T-cell (primary cell): ENCODE measurements at regions not wholly inside any gene's neighbourhood (a gene's known extent, or its start where the extent isn't known, plus 50 kb on each side); places are given as distances from the start of the nearest gene placed in this dataset.

Experiments used
- ATAC-seq, 4 experiments: fragments of 200-7000 bp in 3 of 4; fragments of 150-1000 bp in 1 of 4; cut with Tn5 transposase; replicated peaks in 1 of 4; 1 replicate in 3 of 4; 2 replicates in 1 of 4; pipeline ENCODE4 v1.10.0; 2021; ENCODE audit warnings: moderate library complexity in 3 of 4, mild to moderate bottlenecking in 2 of 4, moderate number of reproducible peaks in 1 of 4
- CTCF ChIA-PET, 2 donors: fragments of 300-600 bp; sonication (Branson Sonifier 250); formaldehyde crosslinking; loops; one replicate each; lab custom pipeline; 2022; ENCODE audit warnings: antibody characterized with exemption in 2 of 2; lab: Charles Lee
- POLR2A ChIA-PET, 2 donors: fragments of 300-600 bp; sonication (Branson Sonifier 250); formaldehyde crosslinking; loops; one replicate each; lab custom pipeline; 2022; ENCODE audit warnings: antibody characterized with exemption in 2 of 2; lab: Charles Lee
- DNase-seq, 35 experiments: peaks; one replicate each; pipeline versions ENCODE4 v3.0.0 to v3.0.0-alpha.2; 2013 to 2023
- H3K27ac ChIP-seq: one replicate; pipeline ENCODE4 v1.5.1; 2013; ENCODE audit warnings: low read length
- H3K27me3 ChIP-seq, 2 experiments: replicated peaks in 1 of 2; 1 replicate in 1 of 2; 2 replicates in 1 of 2; pipeline versions ENCODE4 v1.6.1 to v1.7.0; 2013; ENCODE audit warnings: low read length in 1 of 2, mixed read lengths in 1 of 2; ENCODE audit not compliant: control insufficient read depth in 2 of 2, insufficient read depth in 2 of 2; ENCODE audit errors: extremely low read depth in 1 of 2
- H3K36me3 ChIP-seq, 2 donors: 1 replicate in 1 of 2; 2 replicates in 1 of 2; pipeline versions ENCODE4 v1.6.1 to v1.7.0; 2013; ENCODE audit warnings: low read length in 1 of 2; ENCODE audit not compliant: control insufficient read depth in 2 of 2, insufficient read depth in 1 of 2; ENCODE audit errors: extremely low read depth in 1 of 2
- H3K4me1 ChIP-seq, 2 experiments: 1 replicate in 1 of 2; 2 replicates in 1 of 2; pipeline versions ENCODE4 v1.6.1 to v1.7.0; 2013; ENCODE audit warnings: low read length in 2 of 2, mixed read lengths in 1 of 2; ENCODE audit not compliant: insufficient read depth in 2 of 2, control insufficient read depth in 1 of 2; ENCODE audit errors: extremely low read depth in 1 of 2
- H3K4me3 ChIP-seq, 2 donors: 1 replicate in 1 of 2; 2 replicates in 1 of 2; pipeline versions ENCODE4 v1.5.1 to v1.7.0; 2013; ENCODE audit warnings: mild to moderate bottlenecking in 2 of 2, low read length in 1 of 2, moderate library complexity in 1 of 2; ENCODE audit not compliant: control insufficient read depth in 1 of 2; ENCODE audit errors: extremely low read depth in 1 of 2
- H3K9me3 ChIP-seq: 2 replicates; pipeline ENCODE4 v1.7.0; 2013
- H3K27ac Mint-ChIP-seq, 2 donors: one replicate each; pipeline ENCODE4 v1.8.0; 2020 to 2021; ENCODE audit warnings: mild to moderate bottlenecking in 2 of 2, mixed read lengths in 2 of 2
- H3K27me3 Mint-ChIP-seq, 2 donors: one replicate each; pipeline ENCODE4 v1.8.0; 2021 to 2022; ENCODE audit warnings: mixed read lengths in 2 of 2
- H3K36me3 Mint-ChIP-seq: one replicate; pipeline ENCODE4 v1.8.0; 2021; ENCODE audit warnings: mixed read lengths
- H3K4me1 Mint-ChIP-seq, 3 donors: one replicate each; pipeline ENCODE4 v1.8.0; 2020 to 2022; ENCODE audit warnings: mixed read lengths in 3 of 3, mild to moderate bottlenecking in 1 of 3
- H3K4me3 Mint-ChIP-seq, 3 donors: one replicate each; pipeline ENCODE4 v1.8.0; 2020 to 2022; ENCODE audit warnings: mild to moderate bottlenecking in 3 of 3, mixed read lengths in 3 of 3, moderate library complexity in 3 of 3
- H3K9me3 Mint-ChIP-seq, 3 donors: one replicate each; pipeline ENCODE4 v1.8.0; 2020 to 2022; ENCODE audit warnings: mixed read lengths in 3 of 3
- WGBS: methylation state at CpG from one replicate; pipeline ENCODE4 v1.1.5; 2013; ENCODE audit warnings: missing lambda C conversion rate; ENCODE audit not compliant: insufficient coverage; 5-methylcytosine and 5-hydroxymethylcytosine counted together

DNA sequence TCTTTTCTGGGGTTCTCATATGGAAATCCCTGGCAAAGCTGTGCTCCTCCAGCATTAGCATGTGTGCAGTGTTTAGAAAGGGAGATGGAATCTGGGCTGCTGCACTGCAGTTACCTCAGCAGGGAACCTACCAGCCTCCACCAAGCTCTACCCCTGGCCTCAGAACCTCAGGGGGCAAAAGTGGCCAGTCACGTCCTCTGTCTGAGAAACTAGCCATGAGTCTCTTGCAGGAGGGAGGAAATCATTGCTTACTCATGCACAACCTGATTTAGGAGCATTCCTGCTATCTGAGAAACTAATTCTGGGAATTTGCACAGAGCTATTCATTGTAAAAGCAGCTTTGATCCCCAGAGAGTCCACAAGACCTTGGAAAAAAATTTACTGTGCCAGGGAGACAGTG, 80.6 kb upstream of the IPO9 start:
- DNase-seq (no peak), ATAC-seq (no peak)
- WGBS = 80% methylated on average over 1 of the region's 1 CpG
- H3K36me3 Mint-ChIP-seq = no peaks in the 10 kb centered on the region
- H3K9me3 ChIP-seq = no peaks in the 10 kb centered on the region
- no peaks in the 10 kb centered on the region for H3K36me3 ChIP-seq
- H3K4me1 Mint-ChIP-seq = peaks cover 0 to 15% (median 9%) of the 10 kb centered on the region in 3 donors
- ChIA-PET POLR2A (no interaction called here), CTCF (no interaction called here)
- no peaks in the 10 kb centered on the region for H3K4me1 ChIP-seq
- no peak overlapping the region for H3K4me3 Mint-ChIP-seq
- no peak overlapping the region for H3K27ac ChIP-seq
- H3K27me3 Mint-ChIP-seq = peaks cover 0 to 14% of the 10 kb centered on the region in 2 donors
- no peak overlapping the region for H3K27ac Mint-ChIP-seq
- no peaks in the 10 kb centered on the region for H3K9me3 Mint-ChIP-seq
- no peaks in the 10 kb centered on the region for H3K27me3 ChIP-seq
- H3K4me3 ChIP-seq = no peak overlapping the region

GRCh38 chr1:201749059-201749690, 79.8 kb upstream of the IPO9 start:
- peaks cover 2 to 15% of the 10 kb centered on the region in 2 donors for H3K27me3 Mint-ChIP-seq
- Histone ChIP-seq H3K27me3 (no peaks in the 10 kb centered on the region), H3K4me3 (no peak overlapping the region), H3K27ac (no peak overlapping the region), H3K4me1 (no peaks in the 10 kb centered on the region), H3K36me3 (no peaks in the 10 kb centered on the region), H3K9me3 (no peaks in the 10 kb centered on the region)
- ATAC-seq (no peak), DNase-seq (no peak)
- no peak overlapping the region for H3K27ac Mint-ChIP-seq
- H3K4me1 Mint-ChIP-seq = peaks cover 0 to 15% (median 9%) of the 10 kb centered on the region in 3 donors
- no peaks in the 10 kb centered on the region for H3K36me3 Mint-ChIP-seq
- H3K4me3 Mint-ChIP-seq = no peak overlapping the region
- WGBS = 100% methylated on average over 2 of the region's 6 CpGs
- no peaks in the 10 kb centered on the region for H3K9me3 Mint-ChIP-seq
- CTCF ChIA-PET = no interaction called here
- POLR2A ChIA-PET = no interaction called here

GRCh38 chr1:201750120-201750519, 78.8 kb upstream of the IPO9 start:
- Mint-ChIP-seq H3K9me3 (no peaks in the 10 kb centered on the region), H3K4me1 (peaks cover 0 to 15% (median 9%) of the 10 kb centered on the region in 3 donors), H3K27me3 (peaks cover 3 to 17% of the 10 kb centered on the region in 2 donors), H3K4me3 (no peak overlapping the region), H3K27ac (no peak overlapping the region), H3K36me3 (no peaks in the 10 kb centered on the region)
- no peak for DNase-seq
- H3K27ac ChIP-seq = no peak overlapping the region
- POLR2A ChIA-PET = no interaction called here
- H3K9me3 ChIP-seq = no peaks in the 10 kb centered on the region
- H3K4me1 ChIP-seq = no peaks in the 10 kb centered on the region
- ATAC-seq = no peak
- H3K36me3 ChIP-seq = no peaks in the 10 kb centered on the region
- CTCF ChIA-PET = no interaction called here
- no peaks in the 10 kb centered on the region for H3K27me3 ChIP-seq
- H3K4me3 ChIP-seq = no peak overlapping the region
- no CpG with 5 or more reads among the region's 3 CpGs for WGBS

GRCh38 chr1:201750934-201751333, 78.0 kb upstream of the IPO9 start:
- Histone ChIP-seq H3K9me3 (no peaks in the 10 kb centered on the region), H3K27ac (no peak overlapping the region), H3K27me3 (no peaks in the 10 kb centered on the region), H3K36me3 (no peaks in the 10 kb centered on the region), H3K4me3 (no peak overlapping the region), H3K4me1 (no peaks in the 10 kb centered on the region)
- no peaks in the 10 kb centered on the region for H3K9me3 Mint-ChIP-seq
- ATAC-seq = no peak
- no peaks in the 10 kb centered on the region for H3K36me3 Mint-ChIP-seq
- peaks cover 0 to 15% (median 9%) of the 10 kb centered on the region in 3 donors for H3K4me1 Mint-ChIP-seq
- WGBS = no CpG with 5 or more reads among the region's 1 CpG
- H3K27me3 Mint-ChIP-seq = peaks cover 4 to 17% of the 10 kb centered on the region in 2 donors
- H3K4me3 Mint-ChIP-seq = no peak overlapping the region
- peak overlapping the region in 1 of 2 donors; percentile 5 for H3K27ac Mint-ChIP-seq
- ChIA-PET POLR2A (no interaction called here), CTCF (no interaction called here)
- DNase-seq = no peak

DNA sequence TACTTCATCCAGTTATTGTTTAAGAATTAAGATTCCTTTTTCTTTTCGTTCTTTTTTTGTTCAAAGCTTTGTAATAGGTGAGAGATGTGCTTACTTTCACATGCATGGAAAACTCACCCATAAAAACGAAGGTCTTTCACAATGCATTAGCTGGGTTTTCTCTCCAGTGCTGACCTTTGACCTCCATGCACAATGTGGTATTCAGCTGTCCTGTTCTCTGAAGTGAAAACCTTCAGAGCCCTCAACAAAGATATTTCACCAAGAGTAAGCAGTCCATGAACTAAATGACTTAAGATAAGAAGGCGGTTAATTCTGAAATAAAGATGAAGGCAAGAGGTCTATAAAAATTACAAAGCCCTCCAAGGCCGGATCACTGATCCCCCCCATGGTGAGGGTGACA, 77.1 kb upstream of the IPO9 start:
- no peak overlapping the region for H3K4me3 ChIP-seq
- H3K4me1 Mint-ChIP-seq = peaks cover 5 to 18% (median 11%) of the 10 kb centered on the region in 3 donors
- no peaks in the 10 kb centered on the region for H3K4me1 ChIP-seq
- no peaks in the 10 kb centered on the region for H3K36me3 ChIP-seq
- DNase-seq = no peak
- POLR2A ChIA-PET = no interaction called here
- no CpG with 5 or more reads among the region's 4 CpGs for WGBS
- H3K27ac ChIP-seq = no peak overlapping the region
- peaks cover 6 to 12% of the 10 kb centered on the region in 2 donors for H3K27me3 Mint-ChIP-seq
- CTCF ChIA-PET = interaction anchor here in 1 of 2 donors (1.0 kb wide), 1 partner anchor 41 kb away, joined by 3 read pairs; no protein-coding TSS in a partner anchor
- no peaks in the 10 kb centered on the region for H3K9me3 Mint-ChIP-seq
- ATAC-seq = no peak
- no peaks in the 10 kb centered on the region for H3K36me3 Mint-ChIP-seq
- H3K27me3 ChIP-seq = no peaks in the 10 kb centered on the region
- no peak overlapping the region for H3K4me3 Mint-ChIP-seq
- H3K27ac Mint-ChIP-seq = no peak overlapping the region
- H3K9me3 ChIP-seq = no peaks in the 10 kb centered on the region

DNA sequence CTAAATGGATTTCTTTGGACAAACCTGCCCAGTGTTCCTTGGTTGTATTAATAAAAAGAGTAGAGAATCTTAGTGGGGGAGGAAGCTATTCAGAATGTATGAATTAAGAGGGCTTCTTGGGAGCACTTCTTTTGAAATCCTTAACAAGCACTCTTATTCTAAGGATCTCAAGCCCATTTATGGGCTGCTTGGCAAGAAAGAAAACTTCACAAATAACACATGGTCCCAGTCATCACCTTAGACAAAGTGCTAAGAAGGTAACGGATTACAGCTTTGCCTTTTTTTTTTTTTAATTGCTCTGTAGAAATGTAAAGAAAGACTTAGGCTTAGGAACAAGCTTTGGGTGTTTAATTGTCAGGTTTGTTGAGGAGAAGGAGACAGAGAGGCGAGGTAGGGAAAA, 76.6 kb upstream of the IPO9 start:
- Histone ChIP-seq H3K36me3 (no peaks in the 10 kb centered on the region), H3K4me1 (no peaks in the 10 kb centered on the region), H3K27me3 (no peaks in the 10 kb centered on the region), H3K9me3 (no peaks in the 10 kb centered on the region), H3K27ac (no peak overlapping the region), H3K4me3 (no peak overlapping the region)
- no peak overlapping the region for H3K4me3 Mint-ChIP-seq
- WGBS = 63% methylated on average over 1 of the region's 2 CpGs
- H3K36me3 Mint-ChIP-seq = no peaks in the 10 kb centered on the region
- DNase-seq = no peak
- POLR2A ChIA-PET = interaction anchor here in 1 of 2 donors (0.6 kb wide), 1 partner anchor 21 kb away, joined by 3 read pairs; no protein-coding TSS in a partner anchor
- no peaks in the 10 kb centered on the region for H3K9me3 Mint-ChIP-seq
- CTCF ChIA-PET = interaction anchor here (0.5 to 1.0 kb wide), 2 partner anchors 41 to 43 kb away, joined by 3 read pairs; no protein-coding TSS in a partner anchor
- no peak overlapping the region for H3K27ac Mint-ChIP-seq
- H3K27me3 Mint-ChIP-seq = peaks cover 6 to 16% of the 10 kb centered on the region in 2 donors
- H3K4me1 Mint-ChIP-seq = peaks cover 9 to 22% (median 16%) of the 10 kb centered on the region in 3 donors
- no peak for ATAC-seq
